Inflammatory macrophage treated with lipopolysaccharide for 1 hour (primary cell): ENCODE measurements at regions not wholly inside any gene's neighbourhood (a gene's known extent, or its start where the extent isn't known, plus 50 kb on each side); places are given as distances from the start of the nearest gene placed in this dataset.

Source experiments
- DNase-seq, 2 donors: peaks; one replicate each; pipeline ENCODE4 v3.0.0-alpha.2; 2020 to 2022

DNA sequence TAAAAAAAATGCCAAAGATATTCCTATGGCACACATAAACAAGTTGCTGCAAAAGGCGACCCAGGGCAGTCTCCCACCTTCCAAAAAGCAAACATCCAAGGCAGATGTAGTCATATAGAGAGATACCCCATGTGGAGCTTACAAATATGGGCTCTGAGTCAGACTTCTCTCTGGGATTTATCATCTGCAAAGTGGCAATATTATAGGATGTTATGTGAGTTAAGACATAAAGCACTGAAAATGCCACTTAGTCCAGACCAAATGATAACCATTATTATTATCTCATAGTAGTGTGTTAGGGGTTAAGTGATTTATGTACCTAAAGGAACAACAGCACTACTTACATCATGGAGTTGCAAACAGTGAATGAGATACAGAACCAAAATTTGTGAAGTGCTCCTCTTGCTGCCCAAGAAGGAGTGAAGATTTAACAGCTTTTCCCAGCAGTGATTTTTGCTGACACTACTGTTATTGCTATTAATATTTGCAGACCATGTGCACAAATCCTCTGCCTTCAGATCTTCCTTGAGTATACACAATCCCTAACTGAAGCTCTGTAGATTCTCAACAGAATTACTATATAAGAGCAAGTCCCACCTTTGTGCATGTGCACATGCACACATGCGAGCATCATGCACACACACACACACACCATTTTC lies 560.0 kb upstream of the SALL1 start:
- DNase-seq, result no peak

DNA sequence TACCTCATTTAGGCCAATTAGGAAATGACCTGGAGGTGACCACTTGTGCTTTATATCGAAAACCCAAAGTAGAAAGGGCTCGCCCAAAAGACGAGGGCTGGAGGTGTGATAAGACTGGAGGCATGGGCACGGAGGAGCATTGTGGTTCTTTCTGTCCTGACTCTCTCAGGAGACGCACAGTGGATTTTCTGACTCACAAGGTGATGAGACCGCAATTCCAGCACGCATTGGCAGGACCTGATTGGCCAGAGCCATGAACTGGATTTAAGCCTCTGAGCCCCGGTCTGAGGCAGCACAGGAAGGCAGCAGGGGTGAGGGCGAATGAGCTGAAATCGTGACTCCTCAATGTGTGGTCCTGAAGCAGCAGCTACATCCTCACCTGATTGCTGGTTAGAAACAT lies 559.1 kb upstream of the SALL1 start:
- no peak for DNase-seq

DNA sequence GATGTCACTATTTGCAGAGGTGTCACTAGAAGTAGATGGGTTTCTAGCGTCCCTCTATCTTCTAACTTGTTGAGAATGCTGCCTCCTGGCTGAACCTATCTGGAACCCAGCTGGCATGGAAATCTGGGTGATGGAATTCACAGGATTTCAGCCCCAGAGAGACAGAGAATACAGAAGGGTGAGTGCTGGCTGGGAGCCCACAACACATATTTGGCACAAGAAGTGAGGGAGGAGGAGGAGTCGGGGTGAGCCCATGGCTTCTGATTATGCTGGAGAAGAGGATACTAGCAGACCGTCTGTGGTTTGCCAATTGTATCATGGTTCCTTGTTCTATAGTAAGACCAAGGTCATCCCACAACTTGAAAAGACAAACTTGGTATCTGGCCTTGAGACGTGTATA lies 557.8 kb upstream of the SALL1 start:
- DNase-seq, result no peak

DNA sequence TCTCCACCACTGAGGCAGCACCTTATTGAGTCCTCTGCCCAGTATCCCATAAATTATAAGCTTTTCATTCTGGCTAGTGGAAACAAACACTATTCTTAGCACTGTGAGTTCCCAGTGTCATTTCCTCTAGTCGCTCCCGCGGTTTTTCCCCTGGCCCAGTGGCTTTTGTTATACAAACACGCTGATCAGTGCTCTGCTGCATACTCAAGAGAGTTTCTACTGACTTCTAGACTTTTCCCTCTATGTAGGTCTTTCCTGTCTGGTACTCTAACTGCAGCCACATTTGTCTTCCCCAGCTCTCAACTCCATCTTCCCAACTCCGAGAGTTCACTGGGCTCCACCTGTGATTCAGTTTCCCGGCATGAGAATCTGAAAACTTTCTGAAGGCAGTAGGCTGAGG lies 556.6 kb upstream of the SALL1 start:
- no peak for DNase-seq

DNA sequence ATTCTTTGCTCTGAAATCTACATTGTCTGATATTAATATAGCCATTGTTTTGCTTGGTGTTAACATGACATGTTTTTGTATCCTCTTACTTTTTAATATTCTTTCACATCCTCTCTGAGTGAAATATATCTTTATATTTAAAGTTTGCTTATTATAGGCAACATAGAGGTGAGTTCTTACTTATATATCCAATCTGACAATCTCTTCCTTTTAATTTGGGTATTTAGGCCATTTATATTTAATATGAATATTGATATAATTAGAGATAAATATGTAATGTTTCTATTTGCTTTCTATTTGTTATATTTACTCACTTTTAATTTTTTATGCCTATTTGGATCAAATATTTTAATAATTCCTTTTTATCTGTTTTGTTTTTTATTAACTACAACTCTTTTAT lies 554.1 kb upstream of the SALL1 start:
- no peak for DNase-seq

DNA sequence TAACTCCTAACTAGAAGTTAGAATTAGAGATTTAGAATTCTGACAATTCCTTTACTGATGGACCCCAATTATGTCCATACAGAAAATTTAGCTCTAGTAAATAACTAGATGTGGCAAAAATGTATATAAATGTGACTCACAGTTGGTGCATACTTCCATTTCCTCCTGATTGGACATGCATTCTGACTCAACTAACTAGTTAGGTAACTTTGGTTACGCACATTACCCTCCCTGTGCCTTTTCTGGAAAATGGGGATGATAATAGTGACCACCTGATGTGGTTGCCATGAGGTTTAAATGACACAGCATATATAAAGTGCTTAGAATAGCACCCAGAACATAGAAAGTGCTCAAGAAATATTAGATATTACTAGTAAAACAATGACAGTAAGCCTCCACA lies 550.0 kb upstream of the SALL1 start:
- DNase-seq, result no peak

DNA sequence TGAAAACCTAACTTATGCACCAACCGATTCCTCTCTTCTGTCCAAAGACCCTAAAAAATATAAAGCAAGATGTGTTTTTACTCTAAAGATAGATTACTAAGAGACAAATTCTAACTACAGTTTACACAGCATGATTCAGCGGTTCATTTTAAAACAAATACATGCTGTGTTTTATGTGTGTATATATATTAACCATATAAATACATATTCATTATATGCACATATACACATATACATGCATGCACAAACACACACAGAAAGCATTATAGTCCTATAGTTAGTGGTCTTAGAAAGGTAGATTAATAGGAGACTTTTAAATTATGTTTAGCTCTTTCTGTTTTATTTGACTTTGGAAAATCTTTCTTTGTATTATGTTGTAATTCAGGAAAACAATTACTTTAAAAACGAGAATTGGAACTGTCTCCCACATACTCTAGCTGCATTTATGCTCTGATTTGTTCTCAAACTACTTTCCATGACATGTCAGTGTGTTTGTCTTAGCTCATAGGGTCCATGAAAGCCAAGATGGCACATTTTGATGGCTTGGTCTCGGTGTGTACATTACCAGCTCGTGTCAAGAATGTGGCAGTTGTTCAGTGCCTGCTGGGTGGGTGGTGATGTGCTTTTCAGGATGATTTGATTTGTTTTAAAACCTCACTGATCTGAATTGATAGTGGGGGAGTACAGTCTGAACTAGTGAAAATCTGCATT lies 548.8 kb upstream of the SALL1 start:
- DNase-seq, result no peak

DNA sequence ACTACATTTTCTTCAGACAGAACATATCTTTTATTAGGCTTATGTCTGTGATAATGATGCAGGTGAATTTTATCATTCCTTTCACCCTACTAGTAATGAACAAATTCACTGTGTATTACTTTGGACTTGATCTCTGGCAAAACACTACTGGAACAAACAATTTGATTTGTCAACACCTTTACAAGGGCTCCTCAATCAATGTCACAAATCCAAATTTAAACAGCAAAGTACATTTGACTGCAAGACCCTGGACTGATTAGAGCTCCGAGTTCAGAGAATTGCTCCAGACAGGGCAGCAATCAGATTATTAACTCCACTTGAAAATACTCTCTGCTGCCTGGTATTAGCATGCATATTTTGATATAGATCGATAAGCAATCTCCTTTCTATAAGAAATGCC lies 547.6 kb upstream of the SALL1 start:
- DNase-seq, result no peak

DNA sequence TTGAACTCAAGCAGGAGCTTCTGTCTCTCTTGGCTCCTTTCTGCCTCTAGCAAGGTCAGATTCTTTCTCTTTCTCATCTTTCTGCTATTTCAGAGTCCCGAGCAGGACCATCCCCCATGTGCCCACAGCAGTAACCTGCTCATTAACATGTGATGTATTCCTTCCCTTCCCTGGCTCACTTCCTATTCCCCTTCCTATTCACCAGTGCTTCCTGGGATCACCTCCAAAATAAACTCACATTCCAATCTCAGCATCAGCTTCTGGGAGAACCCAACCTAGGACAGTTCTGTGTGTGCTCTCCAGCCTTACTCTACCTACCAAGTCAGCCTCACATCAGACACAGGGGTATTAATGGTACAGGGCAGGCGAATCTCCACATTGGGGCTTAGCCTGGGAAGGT lies 546.4 kb upstream of the SALL1 start:
- no peak for DNase-seq

DNA sequence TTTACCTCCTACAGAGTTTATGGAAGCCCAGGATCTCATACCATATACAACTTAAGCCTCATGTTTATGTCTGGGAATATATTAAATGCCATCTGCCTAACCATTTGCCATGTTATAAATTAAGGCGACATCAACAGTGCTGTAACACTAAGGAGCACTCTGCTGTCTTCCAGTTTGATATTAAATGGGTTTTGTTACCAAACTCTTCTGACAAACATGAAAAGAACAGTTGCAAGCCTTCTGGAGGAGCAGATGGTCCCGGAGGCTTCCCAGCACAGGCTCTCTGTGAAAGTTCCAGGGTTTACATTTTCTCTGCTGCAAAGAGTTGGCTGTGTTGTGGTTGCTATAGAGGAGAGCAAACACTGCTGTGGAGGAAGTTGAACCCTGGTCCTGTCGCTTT lies 545.3 kb upstream of the SALL1 start:
- no peak for DNase-seq

DNA sequence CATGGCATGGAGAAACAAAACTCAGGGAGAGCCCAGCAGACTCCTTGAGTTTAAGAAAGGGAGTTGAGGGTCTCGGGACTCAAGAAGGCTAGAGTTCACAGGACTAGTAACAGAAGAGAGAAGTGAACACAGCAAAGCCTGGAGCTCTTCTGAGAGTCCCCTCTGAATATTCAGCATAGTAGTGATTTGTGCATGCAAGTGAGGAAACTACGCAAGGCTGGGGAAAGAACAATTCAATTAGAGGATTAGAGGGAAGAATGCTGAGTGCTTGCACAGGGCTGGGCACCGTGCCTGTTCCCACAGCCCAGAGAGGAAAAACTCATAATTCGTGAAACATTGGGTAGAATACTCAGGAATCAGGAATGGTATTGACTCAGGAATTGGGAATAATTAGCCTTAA lies 540.0 kb upstream of the SALL1 start:
- no peak for DNase-seq

DNA sequence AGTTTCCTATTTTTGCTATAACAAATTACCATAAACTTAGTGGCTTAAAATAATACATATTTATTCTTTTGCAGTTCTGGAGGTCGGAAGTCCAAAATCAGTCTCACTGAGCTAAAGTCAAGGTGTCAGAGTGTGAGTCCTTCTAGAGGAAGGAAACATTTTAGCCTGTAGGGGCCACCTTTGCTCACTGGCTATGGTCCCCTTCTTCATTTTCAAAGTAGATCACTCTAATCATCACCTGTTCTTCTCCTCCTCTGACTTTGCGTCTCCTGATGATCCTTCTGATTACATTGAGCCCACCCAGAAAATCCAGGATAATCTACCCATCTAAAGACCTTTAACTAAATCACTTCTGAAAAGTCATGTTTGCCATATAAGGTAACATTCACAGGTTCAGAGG lies 534.4 kb upstream of the SALL1 start:
- DNase-seq, result no peak

DNA sequence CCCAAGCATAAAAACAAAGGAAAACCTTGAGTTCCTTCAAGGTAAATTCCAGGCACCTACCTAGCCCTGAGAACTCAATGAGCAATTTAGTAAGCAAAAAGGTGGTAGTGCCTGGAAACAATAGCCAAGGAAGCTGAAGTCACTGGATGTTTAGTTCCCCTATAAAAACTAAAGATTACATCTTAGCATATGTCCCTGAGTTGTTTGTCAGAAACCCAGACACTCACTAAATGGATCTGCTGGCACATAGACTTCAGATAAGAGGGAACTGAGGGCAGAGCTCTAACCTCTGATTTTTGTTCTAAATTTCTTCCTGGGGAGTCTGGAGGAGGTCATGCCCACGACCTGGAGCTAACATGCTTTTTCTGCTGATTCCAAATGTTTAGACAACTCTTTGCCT lies 532.8 kb upstream of the SALL1 start:
- DNase-seq, result no peak

DNA sequence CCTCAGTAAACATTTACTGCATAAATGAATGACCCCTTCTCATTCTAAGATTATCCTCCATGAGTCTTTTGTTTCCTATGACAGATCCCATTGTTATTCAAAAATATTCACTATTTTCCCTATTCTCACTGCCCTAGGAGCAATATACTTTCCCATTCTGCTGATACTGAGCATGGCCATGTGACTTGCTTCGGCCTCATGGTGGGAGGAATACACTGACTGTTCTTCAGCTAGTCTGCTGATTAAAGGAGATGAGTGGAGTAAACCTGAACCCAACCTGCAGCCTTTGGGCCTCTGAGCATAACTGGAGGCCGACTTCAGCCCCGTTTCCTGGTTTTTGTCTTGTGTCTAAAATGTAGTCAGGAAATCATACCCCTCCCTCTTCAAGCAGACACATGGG lies 531.8 kb upstream of the SALL1 start:
- DNase-seq, result no peak

DNA sequence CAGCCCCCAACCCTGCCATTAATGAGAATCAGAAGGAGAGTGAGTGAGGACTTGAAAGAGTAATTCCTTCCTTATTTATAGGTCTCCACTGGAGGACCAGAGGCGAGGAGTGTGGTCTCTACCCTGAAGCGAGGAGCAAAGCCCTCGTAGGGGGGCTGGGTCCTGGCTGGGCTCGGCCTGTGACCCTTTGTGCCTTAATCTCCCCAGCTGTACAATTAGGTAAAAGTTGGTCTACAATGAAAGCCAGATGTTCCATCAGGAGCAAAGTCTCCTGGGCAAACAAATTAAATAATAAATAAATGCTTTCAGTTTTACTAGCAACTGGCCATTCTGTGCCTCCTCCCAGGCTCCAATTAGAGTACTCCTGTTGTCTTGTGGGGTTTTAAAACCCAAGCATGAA lies 523.5 kb upstream of the SALL1 start:
- no peak for DNase-seq

DNA sequence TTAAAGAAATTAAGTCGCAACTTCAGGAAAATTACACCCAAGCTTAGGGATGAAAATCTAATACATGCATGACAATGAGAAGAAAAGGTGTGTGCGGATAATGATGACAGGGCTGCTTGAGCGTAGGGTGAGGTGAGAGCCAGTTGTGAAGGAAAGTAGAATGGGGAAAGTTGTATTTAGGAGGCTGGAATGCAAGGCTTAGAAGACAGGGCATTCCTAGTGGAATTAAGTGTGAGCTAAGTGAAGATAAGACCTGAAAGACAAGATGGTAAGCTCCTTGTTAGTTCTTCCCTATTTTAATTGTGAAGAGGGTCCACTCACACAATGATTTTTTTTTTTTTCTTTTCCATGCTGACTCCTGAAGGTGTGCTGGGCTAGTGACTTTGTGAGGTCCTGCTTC lies 519.5 kb upstream of the SALL1 start:
- DNase-seq, result no peak

DNA sequence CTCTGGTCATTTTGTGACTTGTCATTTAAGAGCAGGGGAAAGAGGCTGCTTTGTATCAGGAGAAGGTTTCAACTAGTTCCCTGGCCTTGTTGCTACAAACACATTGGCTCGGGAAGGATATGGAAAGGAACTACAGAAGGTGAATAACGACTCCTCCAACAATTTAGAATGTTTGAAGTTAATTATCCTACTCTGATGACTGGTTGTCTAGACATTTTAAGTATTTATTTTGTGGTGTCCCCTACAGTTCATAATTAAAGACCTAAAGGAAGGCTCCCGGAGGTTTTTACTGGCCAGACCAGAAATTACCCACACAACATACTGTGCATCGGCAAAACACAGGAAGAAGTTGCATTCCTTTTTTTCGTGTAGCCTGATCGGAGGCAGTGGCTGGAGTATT lies 515.8 kb upstream of the SALL1 start:
- DNase-seq, result no peak

DNA sequence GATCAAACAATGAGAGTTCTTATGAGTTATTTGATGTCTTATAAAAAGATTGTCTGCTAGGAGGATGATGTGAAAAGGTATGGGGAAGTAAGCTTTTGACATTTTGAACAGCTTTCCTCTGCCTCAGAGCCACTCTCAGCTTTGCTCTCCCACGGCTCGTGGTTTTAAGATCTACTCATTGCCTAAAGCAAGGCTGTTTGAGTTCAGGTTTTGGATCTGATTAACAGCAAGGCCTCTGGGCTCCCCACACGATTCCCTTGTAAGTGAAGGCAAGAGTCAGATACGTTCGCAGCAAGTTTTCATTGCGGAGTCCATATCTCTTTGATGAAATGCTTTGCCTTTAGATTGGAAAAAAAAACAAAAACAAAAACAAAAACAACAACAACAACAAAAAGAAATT lies 515.0 kb upstream of the SALL1 start:
- no peak for DNase-seq

DNA sequence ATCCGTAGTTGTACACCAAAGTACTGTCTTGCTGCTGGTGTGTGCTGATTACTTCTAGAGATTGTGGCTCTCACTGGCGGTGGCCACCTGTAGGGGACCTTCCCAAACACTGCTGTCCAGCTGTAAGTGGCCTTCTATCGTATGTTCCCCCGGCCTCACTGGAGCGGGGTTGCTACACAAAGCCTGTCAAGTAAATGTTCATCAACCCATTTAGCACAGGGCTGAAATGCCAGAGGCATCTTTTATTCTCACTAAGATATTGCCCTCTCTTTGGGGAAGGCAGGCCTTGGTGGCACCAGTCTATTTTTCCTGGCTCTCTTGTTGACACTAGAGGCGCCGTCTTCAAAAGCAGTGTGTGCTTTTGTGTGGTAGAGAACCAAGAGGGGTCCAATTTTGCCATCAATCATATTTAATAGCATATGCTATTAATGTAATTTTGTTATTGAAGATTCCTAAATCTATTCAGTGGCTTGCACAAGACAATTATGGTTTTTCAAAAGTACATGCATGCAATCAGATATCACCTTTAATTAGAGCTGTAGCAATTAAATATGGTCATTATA lies 514.4 kb upstream of the SALL1 start:
- DNase-seq, result no peak

DNA sequence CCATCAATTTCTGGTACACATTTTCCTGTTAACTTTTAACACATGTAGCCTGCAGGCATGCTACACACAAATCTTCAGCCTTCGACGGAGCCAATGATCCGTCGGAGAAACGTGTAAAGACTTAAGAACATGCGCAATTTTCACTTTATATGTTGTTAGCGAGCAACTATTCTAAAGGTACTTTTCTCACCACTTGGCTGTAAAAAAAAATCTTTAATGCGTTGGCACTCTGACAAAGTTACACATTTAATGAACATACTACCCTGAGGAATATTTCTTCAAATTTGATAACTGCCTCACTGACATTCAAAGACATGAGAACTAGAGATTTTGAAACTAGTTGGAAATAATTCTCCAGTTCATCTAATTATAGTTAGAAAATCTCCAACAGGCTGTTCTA lies 507.5 kb upstream of the SALL1 start:
- no peak for DNase-seq

DNA sequence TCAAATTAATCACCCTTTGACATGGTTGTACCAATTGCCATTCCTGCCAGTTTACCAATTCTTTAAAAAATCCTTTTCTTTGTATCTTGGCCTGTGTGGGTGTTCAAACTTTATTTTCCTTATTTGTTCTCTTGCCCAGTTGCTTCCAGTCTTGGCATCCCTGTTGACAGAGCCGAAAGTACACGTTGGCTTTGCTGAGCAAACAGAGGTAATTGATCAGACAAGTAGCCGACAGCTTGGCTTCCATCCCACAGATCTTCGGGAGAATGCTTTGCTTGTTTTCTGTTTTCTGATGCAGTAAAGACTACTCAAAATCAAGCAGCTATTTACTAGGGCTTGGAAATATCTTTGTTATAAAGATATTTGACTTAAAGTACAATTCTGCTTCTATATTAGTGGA lies 506.8 kb upstream of the SALL1 start:
- no peak for DNase-seq

DNA sequence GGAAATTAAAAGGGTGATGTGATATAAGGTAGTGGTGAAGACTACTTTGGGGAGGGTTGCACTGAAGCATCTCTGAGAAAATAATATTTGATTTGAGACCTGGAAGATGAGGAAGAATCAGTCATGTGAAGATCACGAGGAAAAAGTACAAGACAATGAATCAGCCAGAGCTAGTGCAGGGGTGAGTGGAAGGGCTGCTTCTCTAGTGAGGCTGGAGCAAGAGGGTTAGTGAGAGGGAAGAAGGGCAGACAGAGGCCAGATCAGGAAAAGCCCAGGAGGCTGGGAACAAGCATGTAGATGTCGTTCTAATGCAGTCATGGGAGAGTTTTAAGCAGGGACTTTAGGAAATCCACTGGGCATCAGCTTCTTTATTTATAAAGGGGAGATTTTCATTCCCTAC lies 504.2 kb upstream of the SALL1 start:
- DNase-seq, result no peak

DNA sequence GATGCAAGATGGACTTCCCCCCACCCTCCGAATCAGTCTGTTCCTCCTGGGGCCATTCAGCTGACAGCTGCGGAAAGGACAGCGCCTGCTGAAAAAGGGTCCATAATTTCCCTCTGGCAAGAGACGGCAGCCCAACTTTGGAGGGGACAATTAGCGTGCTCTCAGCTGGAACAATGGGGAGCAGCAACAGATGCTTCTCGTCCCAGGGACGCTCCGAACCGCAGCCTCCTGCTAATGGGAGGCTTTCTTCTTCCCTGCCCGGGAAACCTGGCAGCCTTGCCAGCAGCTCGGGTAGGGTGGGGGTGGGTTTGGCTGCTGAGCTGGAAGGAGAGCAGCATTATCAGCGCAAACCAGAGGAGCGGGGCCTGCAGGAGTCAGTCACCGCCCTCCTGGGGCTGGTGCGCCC lies 500.0 kb upstream of the SALL1 start:
- no peak for DNase-seq

DNA sequence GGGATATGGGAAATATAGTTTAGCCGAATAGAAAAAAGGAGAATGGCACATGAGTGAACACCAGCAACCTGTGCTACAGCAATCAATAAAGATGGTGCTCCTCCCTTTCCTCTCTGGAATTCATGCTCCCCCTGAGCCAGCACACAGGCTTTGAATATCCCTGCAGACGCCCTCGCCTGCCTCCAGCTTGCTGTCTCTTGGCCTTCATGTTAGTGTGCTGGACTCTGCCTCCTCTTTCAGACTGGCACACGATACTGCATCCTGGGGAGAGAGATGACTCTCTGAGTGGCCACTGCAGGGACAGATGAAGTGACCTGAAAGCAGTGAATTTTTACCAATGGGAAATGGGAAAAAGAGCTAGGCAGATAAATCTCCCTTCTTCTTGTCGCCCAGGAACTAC lies 498.6 kb upstream of the SALL1 start:
- no peak for DNase-seq

DNA sequence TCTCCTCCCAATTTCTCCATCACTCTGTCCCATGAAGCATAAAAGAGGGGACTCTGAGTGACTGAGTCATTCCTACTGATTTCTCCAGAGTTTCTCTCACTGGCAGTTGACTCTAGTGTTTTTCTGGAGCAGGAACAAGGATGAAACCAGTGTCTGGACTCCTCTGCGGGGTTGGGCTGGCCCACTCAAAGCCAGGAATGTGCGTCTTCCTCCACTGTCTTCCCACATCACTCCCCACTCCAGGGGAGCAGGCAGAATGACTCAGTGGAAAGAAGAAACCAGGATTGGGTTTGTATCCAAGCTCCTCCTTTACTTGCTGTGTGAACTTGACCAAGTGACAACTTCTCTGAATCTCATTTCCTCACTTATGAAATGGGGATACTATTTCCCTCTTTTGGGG lies 497.5 kb upstream of the SALL1 start:
- DNase-seq, result no peak
